MM.1S (cell line): ENCODE measurements at regions not wholly inside any gene's neighbourhood (a gene's known extent, or its start where the extent isn't known, plus 50 kb on each side); places are given as distances from the start of the nearest gene placed in this dataset.

Source experiments
- CTCF ChIP-seq: fragments of 300-600 bp; sonication (generic); IDR thresholded peaks from 2 replicates; pipeline ENCODE4 v1.5.1; 2016; ENCODE audit warnings: antibody characterized with exemption, low read length, mixed read lengths
- EZH2 ChIP-seq: fragments of 300-600 bp; sonication (generic); optimal IDR thresholded peaks from 2 replicates; pipeline ENCODE3; 2017; ENCODE audit warnings: low read depth, mild to moderate bottlenecking, antibody characterized with exemption, low read length, mixed read lengths
- EZH2phosphoT487 ChIP-seq: fragments of 300-600 bp; sonication (generic); IDR thresholded peaks from 2 replicates; pipeline ENCODE4 v1.6.1; 2018; ENCODE audit warnings: antibody characterized with exemption, low read length

GRCh38 chr3:154510780-154511179 is 80.8 kb upstream of the GPR149 start:
- TF ChIP-seq CTCF (no peak), EZH2 (no peak), EZH2phosphoT487 (no peak)
